ENCODE measurements at regions not wholly inside any gene's neighbourhood (a gene's known extent, or its start where the extent isn't known, plus 50 kb on each side); places are given as distances from the start of the nearest gene placed in this dataset.

GRCh38 chr4:64883087-64883807 lies 474.0 kb upstream of the TECRL start:
- TF ChIP-seq REST (IDR thresholded peaks at IDR 0.05; ENCODE audit: insufficient replicate concordance, low read depth) = no peak
- TF ChIP-seq CTCF (IDR thresholded peaks at IDR 0.05; ENCODE audit: insufficient read depth, low read length) = no peak
- TF ChIP-seq GABPA (IDR thresholded peaks at IDR 0.05; ENCODE audit: low read depth) = no peak
- no peak for TF ChIP-seq POLR2AphosphoS5 (IDR thresholded peaks at IDR 0.05; ENCODE audit: low read depth)
- TF ChIP-seq SPI1 (IDR thresholded peaks at IDR 0.05; ENCODE audit: borderline replicate concordance, low read depth) = no peak
